NCI-H446 treated with DMSO at 0.1 percent for 48 hours (cell line): ENCODE measurements at regions not wholly inside any gene's neighbourhood (a gene's known extent, or its start where the extent isn't known, plus 50 kb on each side); places are given as distances from the start of the nearest gene placed in this dataset.

Experiments
- DNase-seq: peaks from one replicate; lab custom pipeline; 2025; lab: John Stamatoyannopoulos, UW

GRCh38 chr12:82040987-82041743 lies 282.0 kb upstream of the PPFIA2 start:
- DNase-seq = no peak

DNA sequence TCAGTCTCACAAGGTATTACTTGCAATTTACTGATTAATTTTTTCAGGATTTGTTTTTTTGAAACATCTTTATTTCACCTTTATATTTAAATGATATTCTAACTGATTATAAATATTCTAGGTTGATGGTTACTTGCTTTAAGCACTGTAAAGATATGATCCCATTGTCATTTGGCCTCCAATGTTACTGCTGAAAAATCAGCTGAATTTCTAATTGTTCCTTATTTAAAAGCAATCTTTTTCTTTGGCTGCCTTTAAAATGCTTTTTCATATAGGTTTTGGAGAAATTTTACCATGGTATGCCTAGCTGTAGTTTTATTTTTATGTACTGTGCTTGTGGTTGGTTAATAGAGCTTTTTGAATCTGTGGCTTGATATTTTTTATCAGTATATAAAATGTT lies 275.6 kb upstream of the PPFIA2 start:
- no peak for DNase-seq

- no peak for DNase-seq
These were observed 270.8 kb upstream of the PPFIA2 start for GRCh38 chr12:82029936-82030335.

DNA sequence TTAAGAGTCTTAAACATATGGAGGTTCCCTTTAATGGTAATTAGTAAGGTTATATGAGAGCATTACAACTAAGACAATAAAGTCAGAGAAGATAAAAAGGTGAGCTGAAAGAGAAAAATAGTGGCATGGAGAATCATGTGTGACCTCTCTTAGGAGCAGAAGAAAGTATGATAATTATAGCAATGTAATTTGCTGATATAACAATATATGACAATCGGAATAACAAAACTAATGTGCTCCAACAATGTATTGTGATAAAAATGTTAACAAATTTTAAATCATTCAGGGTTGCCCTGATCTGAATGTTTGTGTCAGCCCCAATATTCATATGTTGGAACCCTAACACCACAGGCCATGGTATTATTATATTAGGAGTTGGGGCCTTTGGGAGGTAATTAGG lies 269.6 kb upstream of the PPFIA2 start:
- no peak for DNase-seq

DNA sequence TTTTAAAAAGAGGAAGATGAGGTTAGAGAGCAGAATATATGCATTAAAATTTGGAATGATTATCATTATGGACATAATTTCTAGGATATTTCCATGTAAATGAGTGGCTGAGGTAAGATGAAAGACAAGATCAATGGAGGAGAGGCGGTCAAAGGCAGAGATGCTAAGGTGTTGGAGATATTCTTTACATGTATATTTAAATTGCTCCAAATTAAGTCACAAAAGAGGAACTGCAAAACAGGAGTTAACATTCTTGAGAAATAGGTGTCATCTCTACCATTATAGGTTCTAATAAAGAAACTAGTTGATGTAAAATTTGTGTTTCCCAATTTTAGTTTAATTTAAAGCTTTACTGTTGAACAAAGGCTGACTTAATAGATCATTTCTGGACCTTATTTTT lies 268.5 kb upstream of the PPFIA2 start:
- DNase-seq = no peak

GRCh38 chr12:82025462-82025861 lies 266.3 kb upstream of the PPFIA2 start:
- DNase-seq = no peak

DNA sequence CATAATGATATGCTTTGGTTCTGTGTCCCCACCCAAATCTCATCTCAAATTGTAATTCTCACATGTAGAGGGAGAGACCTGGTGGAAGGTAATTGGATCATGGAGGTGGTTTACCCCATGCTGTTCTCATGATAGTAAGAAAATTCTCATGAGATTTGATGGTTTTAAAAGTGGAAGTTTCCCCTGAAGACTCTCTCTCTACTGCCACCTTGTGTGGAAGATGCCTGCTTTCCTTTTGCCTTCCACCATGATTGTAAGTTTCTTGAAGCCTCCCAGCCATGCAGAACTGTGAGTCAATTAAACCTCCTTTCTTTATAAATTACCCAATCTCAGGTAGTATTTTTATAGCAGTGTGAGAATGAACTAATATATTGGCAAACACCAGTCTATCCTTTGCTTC lies 260.4 kb upstream of the PPFIA2 start:
- DNase-seq = no peak

DNA sequence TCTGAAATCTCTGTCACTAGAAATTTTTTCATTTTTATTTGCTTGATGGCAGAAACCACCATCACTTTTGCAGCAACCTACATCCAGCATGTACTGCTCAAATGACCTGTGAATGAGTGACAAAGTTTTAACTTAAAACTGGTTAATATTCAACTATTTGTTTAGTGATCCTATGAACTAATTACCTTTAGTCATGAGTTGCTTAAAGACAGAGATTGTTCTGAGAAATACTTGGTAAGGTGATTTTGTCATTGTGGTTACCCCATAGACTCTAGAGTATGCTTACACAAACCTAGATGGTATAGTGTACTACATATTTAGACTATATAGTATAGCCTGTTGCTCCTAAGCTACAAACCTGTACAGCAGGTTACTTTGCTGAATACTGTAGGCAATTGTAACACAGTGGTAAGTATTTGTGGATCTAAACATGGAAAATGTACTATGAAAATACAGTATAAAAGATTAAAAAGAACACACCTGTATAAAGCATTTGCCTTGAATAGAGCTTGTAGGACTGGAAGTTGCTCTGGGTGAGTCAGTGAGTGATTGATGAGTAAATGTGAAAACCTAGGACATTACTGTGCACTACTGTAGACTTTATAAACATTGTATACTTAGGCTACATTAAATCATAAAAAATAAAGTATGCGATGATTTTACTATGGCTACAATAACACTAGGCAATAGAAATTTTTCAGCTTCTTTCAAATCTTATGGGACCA lies 256.6 kb upstream of the PPFIA2 start:
- no peak for DNase-seq

GRCh38 chr12:82012176-82012575 lies 253.0 kb upstream of the PPFIA2 start:
- DNase-seq = no peak

GRCh38 chr12:82009524-82009923 lies 250.4 kb upstream of the PPFIA2 start:
- no peak for DNase-seq

- peak; percentile 30 for DNase-seq
These were observed 249.1 kb upstream of the PPFIA2 start for GRCh38 chr12:82008251-82008650.

GRCh38 chr12:81998761-81999378 lies 239.7 kb upstream of the PPFIA2 start:
- DNase-seq = no peak

DNA sequence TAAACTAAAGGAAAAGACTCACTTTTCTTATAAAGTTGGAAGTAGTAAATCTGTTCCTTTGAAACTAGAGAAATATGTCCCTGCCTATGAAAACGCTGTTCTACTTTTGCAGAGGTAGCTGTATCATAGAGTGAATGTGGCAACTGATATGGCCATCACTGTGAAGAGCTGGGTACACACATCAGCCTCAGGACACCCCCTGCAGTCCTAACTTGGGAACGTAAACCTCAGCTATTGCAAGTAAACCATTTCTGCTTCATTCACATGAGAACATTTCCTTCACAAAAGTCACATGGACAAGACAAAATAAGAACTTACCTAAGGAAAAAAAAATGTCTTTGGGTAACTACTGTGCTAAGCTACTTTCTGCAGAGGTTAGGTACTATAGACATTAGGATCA lies 233.3 kb upstream of the PPFIA2 start:
- no peak for DNase-seq

GRCh38 chr12:81991868-81992267 lies 232.7 kb upstream of the PPFIA2 start:
- no peak for DNase-seq

- no peak for DNase-seq
These were observed 229.2 kb upstream of the PPFIA2 start for GRCh38 chr12:81988362-81988761.

- peak; percentile 84 for DNase-seq
These were observed 228.2 kb upstream of the PPFIA2 start for GRCh38 chr12:81987371-81987770.

GRCh38 chr12:81976661-81977060 lies 217.5 kb upstream of the PPFIA2 start:
- no peak for DNase-seq

DNA sequence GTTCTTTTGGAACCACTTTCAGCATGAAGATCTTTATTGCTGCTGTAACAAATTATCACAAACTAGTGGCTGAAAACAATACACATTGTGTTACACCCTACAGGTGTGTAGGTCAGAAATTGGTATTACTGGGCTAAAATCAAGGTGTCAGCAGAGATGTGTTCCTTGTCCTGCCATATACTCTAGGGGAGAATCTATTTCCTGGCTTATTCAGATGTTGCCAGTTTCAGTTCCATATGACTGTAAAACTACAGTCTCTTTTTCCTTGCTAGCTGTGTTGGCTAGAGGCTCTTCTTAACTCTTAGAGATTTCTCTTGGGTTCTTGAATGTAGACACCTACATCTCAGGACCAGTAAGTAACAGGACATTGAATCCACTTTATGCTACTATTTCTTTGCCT lies 215.6 kb upstream of the PPFIA2 start:
- DNase-seq = no peak

DNA sequence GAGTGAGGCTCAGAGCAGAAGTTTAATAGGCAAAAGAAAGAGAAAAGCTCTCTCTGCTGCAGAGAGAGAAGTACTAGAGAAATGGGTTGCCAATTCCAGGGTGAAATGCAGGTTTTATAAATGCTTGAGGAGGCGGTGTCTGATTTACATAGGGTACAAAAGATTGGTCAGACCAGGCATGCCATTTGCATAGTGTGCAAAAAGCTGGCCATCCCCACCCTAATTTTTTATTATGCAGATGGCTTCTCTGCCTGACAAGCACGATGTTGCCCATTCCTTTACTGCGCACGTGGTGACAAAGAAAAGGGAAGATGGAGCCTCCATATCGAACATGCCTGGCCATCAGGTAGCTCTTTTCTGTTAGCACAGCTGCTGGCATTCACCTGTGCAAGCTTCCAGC lies 209.3 kb upstream of the PPFIA2 start:
- no peak for DNase-seq

GRCh38 chr12:81963636-81964035 lies 204.5 kb upstream of the PPFIA2 start:
- DNase-seq = no peak

DNA sequence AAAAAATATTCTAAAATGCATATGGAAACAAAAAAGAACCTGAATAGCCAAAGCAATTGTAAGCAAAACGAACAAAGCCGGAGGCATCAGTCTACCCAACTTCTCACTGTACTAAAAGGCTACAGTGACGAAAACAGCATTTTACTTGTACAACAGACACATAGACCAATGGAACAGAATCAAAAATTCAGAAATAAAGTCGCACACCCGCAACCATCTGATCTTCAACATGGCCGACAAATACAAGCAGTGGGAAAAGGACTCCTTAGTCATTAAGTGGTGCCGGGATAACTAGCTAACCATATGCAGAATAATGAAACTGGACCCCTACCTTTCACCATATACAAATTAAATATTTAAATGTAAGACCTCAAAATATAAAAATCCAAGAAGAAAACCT lies 203.9 kb upstream of the PPFIA2 start:
- DNase-seq = no peak

DNA sequence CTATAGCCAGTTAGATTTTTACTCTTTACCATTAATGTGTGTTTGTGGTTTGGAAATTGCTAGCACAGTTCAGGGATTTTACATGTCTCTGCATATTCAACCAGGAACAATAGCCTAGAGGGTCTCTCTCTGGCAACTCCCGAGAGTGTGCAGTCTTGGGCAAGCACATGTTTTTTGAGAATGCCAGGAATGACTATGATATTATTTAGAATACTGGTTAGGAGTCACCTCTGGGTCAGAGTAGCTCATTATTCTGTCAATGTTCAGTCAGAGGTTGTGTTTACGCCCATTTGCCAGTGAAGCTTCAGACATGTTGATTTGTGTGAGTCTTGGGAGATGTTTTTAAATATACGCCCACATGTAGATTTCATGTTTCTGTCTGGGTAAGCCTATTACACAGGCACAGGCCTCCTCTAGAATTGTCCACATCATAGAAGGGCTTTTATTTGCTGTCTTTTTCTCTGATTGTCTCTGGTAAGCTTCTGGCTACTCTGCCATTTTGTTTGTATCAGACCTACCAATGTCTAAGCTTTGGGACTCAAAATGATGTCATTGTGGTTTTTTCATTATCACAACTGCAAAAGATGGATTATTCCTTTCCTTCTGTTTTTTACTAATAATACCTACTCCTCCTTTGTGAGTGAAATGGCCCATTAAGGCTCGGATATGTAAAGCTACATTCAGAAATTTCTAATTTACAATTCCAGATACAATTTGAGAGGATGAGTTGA lies 203.1 kb upstream of the PPFIA2 start:
- DNase-seq = no peak

DNA sequence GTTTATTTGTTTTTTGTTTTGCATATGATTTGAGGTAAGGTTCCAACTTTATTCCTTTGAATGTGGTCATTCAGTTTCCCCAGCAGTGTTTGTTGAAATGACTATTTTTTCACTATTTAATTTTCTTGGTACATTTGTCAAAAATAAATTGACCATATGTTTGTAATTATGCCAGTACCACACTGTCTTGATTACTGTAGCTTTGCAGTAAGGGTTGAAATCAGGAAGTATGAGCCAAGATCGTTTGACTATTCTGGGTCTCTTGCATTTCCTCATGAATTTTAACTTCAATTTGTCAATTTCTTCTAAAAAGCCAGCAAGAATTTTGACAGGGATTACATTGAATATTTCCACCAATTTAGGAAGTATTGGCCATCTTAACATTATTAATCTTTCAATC lies 199.3 kb upstream of the PPFIA2 start:
- DNase-seq = peak; percentile 38
